Central memory CD8-positive, alpha-beta T cell (primary cell): ENCODE measurements at regions not wholly inside any gene's neighbourhood (a gene's known extent, or its start where the extent isn't known, plus 50 kb on each side); places are given as distances from the start of the nearest gene placed in this dataset.

Experiments used
- ATAC-seq: fragments of 150-1000 bp; cut with Tn5 transposase; replicated peaks from 2 replicates; pipeline ENCODE4 v1.10.0; 2022; ENCODE audit warnings: mild to moderate bottlenecking, moderate FRiP score, moderate number of reproducible peaks; ENCODE audit not compliant: poor library complexity, severe bottlenecking; ENCODE audit errors: extremely low read depth
- DNase-seq, 2 donors: peaks; one replicate each; pipeline ENCODE4 v3.0.0; 2021; ENCODE audit warnings: low spot score in 2 of 2
- H3K27ac Mint-ChIP-seq: one replicate; pipeline ENCODE4 v1.8.0; 2022; ENCODE audit warnings: low read depth, mild to moderate bottlenecking, moderate library complexity, mixed read lengths
- H3K27me3 Mint-ChIP-seq: one replicate; pipeline ENCODE4 v1.8.0; 2022; ENCODE audit warnings: mixed read lengths
- H3K36me3 Mint-ChIP-seq: one replicate; pipeline ENCODE4 v1.8.0; 2022; ENCODE audit warnings: mild to moderate bottlenecking, moderate library complexity, mixed read lengths; ENCODE audit not compliant: insufficient read depth
- H3K4me1 Mint-ChIP-seq: one replicate; pipeline ENCODE4 v1.8.0; 2022; ENCODE audit warnings: mixed read lengths
- H3K4me3 Mint-ChIP-seq: one replicate; pipeline ENCODE4 v1.8.0; 2022; ENCODE audit warnings: mild to moderate bottlenecking, moderate library complexity, mixed read lengths
- H3K9me3 Mint-ChIP-seq: one replicate; pipeline ENCODE4 v1.8.0; 2022; ENCODE audit warnings: mixed read lengths

DNA sequence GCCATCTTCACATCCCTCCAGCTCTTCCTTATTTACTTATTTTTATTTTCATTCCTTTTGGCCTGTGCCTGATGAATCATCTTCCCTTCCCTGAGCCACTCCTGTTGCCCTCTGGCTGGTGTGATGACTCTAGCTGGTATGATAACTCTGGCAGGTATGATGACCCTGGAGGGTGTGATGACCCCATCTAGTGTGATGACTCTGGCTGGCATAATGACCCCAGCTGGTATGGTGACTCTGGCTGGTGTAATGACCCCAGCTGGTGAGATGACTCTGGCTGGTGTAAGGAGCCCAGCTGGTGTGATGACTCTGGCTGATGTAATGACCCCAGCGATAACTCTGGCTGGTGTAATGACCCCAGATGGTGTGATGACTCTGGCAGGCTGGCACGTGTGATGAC is 426.8 kb downstream of the QKI start:
- H3K27ac Mint-ChIP-seq: no peak overlapping the region
- H3K4me3 Mint-ChIP-seq: no peak overlapping the region
- no peaks in the 10 kb centered on the region for H3K4me1 Mint-ChIP-seq
- DNase-seq (no peak), ATAC-seq (no peak)
- H3K27me3 Mint-ChIP-seq: peaks cover 5% of the 10 kb centered on the region
- H3K9me3 Mint-ChIP-seq: peaks cover 12% of the 10 kb centered on the region
- H3K36me3 Mint-ChIP-seq: no peaks in the 10 kb centered on the region

DNA sequence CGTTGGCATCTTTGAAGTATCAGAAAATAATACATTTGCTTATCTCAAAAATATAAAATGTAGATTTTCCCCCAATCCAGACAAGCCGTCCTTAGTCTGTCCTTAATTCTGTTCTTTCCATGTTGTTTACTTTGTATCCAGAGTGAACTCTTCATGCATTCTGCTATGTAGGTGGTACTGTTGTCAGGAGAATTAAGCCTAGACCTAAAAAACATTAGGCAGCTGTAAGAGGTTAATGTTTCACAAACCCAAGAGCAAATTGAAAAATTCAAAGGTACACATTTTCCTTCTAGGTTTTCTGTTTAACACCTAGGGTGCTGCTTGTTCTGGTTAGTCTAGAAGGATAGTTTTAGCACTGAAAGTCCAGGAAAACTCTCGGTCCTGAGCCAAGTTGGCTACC is 426.4 kb downstream of the QKI start:
- DNase-seq (no peak), ATAC-seq (no peak)
- Mint-ChIP-seq H3K27me3 (peaks cover 10% of the 10 kb centered on the region), H3K4me3 (no peak overlapping the region), H3K36me3 (no peaks in the 10 kb centered on the region), H3K9me3 (peaks cover 12% of the 10 kb centered on the region), H3K4me1 (no peaks in the 10 kb centered on the region), H3K27ac (no peak overlapping the region)

- Mint-ChIP-seq H3K9me3 (peaks cover 12% of the 10 kb centered on the region), H3K27ac (no peak overlapping the region), H3K27me3 (peaks cover 20% of the 10 kb centered on the region), H3K36me3 (no peaks in the 10 kb centered on the region), H3K4me1 (no peaks in the 10 kb centered on the region), H3K4me3 (no peak overlapping the region)
- ATAC-seq (no peak), DNase-seq (no peak)
Measured at GRCh38 chr6:163839296-163839695, 424.8 kb downstream of the QKI start.

DNA sequence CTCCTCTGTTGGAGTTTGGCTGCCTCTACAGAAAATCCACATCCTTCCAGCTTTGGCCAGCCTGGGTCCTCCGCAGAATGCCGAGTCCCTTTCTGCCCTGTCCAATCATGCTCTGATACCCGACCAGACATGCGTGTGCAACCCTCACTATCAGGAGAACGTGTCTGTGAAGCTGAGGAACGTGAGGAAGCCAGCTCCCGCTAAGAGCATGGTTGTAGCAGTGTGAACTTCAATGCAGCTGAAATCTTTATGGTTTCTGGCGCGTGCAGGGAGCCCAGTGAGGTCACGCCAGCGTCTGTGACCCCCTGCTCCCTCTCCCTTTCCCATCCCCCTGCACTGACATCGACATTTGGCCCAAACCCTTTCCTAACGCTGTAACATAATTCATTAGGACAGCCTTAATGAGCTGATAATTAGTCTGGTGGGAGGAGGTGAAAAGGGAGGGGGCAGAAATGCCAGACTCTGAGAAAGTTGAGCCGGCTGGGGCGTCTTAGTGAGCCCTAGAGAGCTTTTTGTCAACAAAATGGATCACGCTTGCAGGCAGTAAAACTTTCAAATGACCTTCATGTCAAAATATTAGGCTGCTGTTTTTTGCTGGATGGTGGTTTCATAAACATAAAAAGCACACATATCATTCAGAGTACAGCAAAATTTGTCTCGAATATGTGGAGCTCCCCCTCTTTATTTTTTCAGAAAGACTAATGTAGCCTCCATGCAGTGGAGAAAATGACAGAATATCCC is 423.3 kb downstream of the QKI start:
- no peak overlapping the region for H3K4me3 Mint-ChIP-seq
- DNase-seq: no peak
- no peak overlapping the region for H3K27ac Mint-ChIP-seq
- no peak for ATAC-seq
- H3K27me3 Mint-ChIP-seq: peaks cover 20% of the 10 kb centered on the region
- peaks cover 12% of the 10 kb centered on the region for H3K9me3 Mint-ChIP-seq
- no peaks in the 10 kb centered on the region for H3K4me1 Mint-ChIP-seq
- no peaks in the 10 kb centered on the region for H3K36me3 Mint-ChIP-seq

DNA sequence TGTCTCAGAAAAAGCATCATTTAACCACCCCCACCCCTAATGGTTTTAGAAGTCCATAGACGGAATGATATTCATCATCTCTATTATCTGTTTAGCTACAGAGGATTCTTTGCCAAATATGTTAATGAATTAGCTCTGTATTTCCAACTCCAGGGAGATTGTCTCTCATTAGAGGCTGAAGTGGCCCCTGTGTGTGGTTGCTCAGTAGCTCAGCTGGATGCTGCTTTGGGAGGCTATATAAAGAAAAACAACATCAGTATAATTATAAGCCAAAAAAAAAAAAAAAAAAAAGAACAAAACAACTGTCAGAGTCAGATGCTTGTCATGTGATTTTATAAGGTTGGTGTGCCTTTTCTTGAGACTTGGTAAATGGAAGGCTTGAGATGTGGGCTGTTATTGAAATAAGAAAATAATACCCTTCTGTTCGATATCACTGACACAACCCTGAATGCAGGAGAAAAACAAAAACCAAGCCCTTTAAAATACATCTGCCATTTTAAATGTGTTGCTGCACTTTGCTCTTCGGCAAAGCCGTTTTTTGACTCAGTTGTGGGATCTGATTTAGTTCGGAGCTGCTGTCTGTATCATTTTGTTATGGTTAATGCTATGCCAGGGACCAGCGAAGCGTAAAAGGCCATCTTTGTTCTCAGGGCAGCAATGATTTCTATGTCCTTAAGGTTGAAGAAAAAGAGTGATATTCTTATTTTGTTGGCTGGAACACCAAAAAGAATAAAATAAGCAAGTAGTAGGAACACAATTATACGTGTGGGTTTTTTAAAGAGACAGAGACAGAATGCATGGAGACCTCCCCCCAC is 422.6 kb downstream of the QKI start:
- no peaks in the 10 kb centered on the region for H3K36me3 Mint-ChIP-seq
- no peak overlapping the region for H3K4me3 Mint-ChIP-seq
- peaks cover 20% of the 10 kb centered on the region for H3K27me3 Mint-ChIP-seq
- H3K9me3 Mint-ChIP-seq: peaks cover 9% of the 10 kb centered on the region
- DNase-seq (no peak), ATAC-seq (no peak)
- no peaks in the 10 kb centered on the region for H3K4me1 Mint-ChIP-seq
- H3K27ac Mint-ChIP-seq: no peak overlapping the region

DNA sequence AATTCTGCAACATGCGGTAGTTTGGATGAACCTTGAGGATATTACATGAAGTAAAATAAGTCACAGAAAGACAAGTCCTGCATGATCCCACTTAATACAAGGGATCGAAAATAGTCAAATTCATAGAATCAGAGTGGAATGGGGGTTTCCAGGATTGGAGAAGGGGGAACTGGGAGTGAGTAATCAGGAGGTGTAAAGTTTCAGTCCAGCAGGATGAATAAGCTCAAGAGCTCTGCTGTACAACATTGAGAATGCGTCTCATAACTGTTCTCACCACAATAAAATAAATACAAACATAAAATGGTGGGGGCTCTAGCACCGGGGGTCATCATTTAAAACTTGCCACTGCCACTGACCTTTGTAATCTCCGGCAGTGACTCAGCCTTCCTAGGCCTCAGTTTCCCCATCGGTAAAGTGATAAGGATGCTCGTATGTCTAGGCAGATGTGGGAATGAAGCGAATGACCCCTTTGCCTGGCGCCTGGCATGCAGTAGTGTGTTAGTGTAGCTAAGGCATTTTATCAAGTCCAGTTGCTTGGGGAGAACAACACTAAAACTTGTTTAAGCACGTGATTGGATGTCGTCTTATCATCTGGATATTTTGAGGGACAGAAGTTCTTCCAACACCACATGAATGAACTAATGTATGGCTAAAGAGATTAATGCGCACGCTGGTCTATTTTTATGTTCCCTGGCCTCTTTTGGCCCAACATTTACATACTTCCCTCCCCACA is 421.1 kb downstream of the QKI start:
- H3K27me3 Mint-ChIP-seq: peaks cover 20% of the 10 kb centered on the region
- no peak overlapping the region for H3K27ac Mint-ChIP-seq
- H3K4me1 Mint-ChIP-seq: no peaks in the 10 kb centered on the region
- ATAC-seq (no peak), DNase-seq (no peak)
- no peaks in the 10 kb centered on the region for H3K9me3 Mint-ChIP-seq
- no peaks in the 10 kb centered on the region for H3K36me3 Mint-ChIP-seq
- no peak overlapping the region for H3K4me3 Mint-ChIP-seq

DNA sequence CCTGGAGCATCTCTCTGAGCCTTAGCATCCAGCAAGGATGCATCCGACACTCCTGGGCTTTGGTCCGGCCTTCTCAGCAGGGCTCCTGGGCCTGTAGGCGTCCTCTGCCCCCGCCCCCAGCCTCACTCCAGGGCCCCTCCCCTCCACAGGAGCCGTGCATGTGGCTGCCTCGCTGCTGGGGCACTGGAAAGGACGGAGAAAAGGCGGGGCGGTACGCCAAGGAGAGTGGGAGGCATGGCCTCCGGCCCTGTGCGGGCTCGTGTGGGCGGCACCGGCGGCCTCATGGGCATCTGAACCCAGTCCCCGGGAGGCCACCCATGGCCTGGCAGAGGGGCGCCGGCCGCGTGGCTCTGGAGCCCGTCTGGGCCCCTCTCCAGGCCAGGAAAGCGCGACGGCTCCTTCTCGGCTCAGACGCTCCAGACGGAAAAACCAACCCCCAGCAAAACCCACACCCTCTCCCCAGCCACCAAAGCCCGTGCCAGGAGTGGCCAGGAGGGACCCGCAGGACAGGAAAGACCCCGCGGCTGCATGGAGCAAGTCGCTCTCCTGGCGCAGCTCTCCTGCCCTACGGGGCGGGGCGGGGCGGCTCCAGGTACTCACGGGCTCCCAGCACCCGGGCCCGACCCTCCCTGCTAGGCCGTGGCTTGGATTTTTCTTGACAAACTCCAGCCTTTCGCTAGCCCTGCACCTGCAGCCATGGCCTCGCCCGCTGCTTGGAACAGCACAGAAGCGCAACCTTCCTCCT is 419.9 kb downstream of the QKI start:
- Mint-ChIP-seq H3K36me3 (no peaks in the 10 kb centered on the region), H3K27ac (no peak overlapping the region), H3K9me3 (no peaks in the 10 kb centered on the region), H3K4me1 (no peaks in the 10 kb centered on the region), H3K27me3 (peaks cover 20% of the 10 kb centered on the region), H3K4me3 (no peak overlapping the region)
- ATAC-seq (no peak), DNase-seq (no peak)

DNA sequence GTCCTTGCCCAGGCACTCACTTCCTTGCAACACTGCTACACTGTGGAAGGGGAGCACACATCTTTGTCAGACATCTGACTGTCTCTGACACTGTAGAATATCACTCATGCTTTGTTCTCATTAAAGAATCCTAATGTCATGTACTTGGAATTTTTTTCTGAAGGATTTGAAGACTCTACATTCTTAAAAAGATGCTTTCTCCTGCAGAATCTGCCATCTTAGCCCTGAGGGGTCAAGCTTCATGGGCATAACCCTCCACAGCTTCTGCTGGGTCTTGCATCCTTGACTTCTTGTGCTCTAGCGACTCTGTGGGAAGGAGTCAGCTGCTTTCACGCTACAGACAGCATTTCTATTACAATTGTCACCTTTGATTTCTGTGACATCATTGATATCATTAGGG is 417.2 kb downstream of the QKI start:
- no peaks in the 10 kb centered on the region for H3K36me3 Mint-ChIP-seq
- H3K4me3 Mint-ChIP-seq: no peak overlapping the region
- H3K27ac Mint-ChIP-seq: no peak overlapping the region
- no peaks in the 10 kb centered on the region for H3K4me1 Mint-ChIP-seq
- DNase-seq: no peak
- no peak for ATAC-seq
- peaks cover 29% of the 10 kb centered on the region for H3K27me3 Mint-ChIP-seq
- no peaks in the 10 kb centered on the region for H3K9me3 Mint-ChIP-seq

DNA sequence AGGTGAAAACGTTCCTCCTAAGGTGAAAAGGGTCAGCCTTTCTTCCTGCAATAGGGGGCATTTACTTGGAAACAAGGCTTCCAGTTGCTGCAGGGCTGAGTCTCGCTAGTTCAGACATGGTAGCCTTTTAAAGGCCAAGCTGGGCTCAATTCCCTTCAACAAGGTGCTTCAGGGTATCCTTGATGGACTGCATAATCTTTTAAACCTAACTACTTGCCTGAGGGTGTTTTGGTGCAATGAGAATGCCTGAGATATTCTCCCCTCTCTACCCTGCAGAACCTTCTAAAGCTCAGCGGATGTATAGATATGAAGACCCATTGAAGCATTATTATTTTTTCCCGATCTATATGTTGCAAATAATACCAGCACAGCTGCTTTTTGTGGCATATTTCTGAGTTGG is 416.1 kb downstream of the QKI start:
- no peak overlapping the region for H3K4me3 Mint-ChIP-seq
- no peaks in the 10 kb centered on the region for H3K9me3 Mint-ChIP-seq
- H3K27ac Mint-ChIP-seq: no peak overlapping the region
- no peaks in the 10 kb centered on the region for H3K4me1 Mint-ChIP-seq
- DNase-seq (no peak), ATAC-seq (no peak)
- no peaks in the 10 kb centered on the region for H3K36me3 Mint-ChIP-seq
- H3K27me3 Mint-ChIP-seq: peaks cover 27% of the 10 kb centered on the region

DNA sequence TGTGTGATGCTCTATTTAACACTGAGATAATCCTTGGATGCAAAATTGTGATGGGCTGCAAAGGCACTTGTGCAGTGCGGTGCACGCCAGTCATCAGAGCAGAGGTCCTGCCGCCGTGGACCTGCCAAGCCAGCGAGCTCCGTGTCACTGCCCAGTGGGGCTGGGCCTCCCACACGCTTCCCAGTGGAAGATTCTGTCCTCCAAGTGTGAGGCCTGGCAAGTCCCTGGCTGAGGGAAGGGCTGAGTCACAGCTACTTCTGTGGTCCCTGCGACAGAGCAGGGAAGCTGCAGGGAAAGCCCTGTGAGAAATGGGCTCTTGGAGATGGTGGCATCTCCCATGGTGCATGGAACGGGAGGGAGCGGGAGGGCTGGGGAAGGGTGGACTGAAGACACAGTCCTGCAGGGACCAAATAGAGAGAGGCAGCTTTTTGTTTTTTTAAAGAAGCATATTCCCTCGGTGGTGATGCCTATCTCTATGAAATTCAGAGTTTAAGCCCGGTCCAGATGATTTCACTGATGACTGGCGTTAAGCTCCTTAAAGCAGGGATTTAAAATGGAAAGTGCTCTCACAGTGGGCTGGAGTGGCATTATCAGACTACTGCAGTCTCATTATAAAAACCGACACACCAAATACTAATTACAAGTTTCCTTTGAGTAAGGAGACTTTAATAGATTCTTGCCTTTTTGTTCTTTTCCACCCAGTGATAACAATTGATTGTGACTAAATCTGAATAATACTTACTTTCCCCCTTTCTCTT is 413.7 kb downstream of the QKI start:
- Mint-ChIP-seq H3K27ac (no peak overlapping the region), H3K4me3 (no peak overlapping the region), H3K27me3 (peaks cover 19% of the 10 kb centered on the region), H3K9me3 (no peaks in the 10 kb centered on the region), H3K36me3 (no peaks in the 10 kb centered on the region), H3K4me1 (no peaks in the 10 kb centered on the region)
- DNase-seq (no peak), ATAC-seq (no peak)

GRCh38 chr6:163827143-163827542 is 412.6 kb downstream of the QKI start:
- Mint-ChIP-seq H3K9me3 (no peaks in the 10 kb centered on the region), H3K36me3 (no peaks in the 10 kb centered on the region), H3K4me1 (no peaks in the 10 kb centered on the region), H3K27me3 (peaks cover 19% of the 10 kb centered on the region), H3K27ac (no peak overlapping the region), H3K4me3 (no peak overlapping the region)
- ATAC-seq (no peak), DNase-seq (no peak)

DNA sequence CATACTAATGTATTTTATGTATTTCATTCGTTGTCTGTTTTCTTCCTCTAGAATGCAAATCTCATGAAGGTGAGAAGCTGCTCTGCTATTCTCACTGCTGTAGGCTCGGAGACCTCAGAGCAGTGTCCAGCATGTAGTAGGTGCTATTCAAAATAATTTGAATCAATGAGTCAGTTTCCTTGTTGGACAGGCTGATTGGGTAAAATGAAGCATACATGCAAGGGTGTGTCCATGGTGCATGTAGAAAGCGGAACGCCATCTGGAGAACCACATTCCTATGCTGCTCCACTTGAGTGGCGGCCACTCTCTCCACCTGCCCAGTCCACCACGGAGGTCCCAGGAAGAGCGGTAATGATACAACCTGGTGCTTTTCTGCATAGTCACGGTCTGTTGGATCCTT is 412.1 kb downstream of the QKI start:
- Mint-ChIP-seq H3K4me1 (no peaks in the 10 kb centered on the region), H3K9me3 (no peaks in the 10 kb centered on the region), H3K27me3 (peaks cover 19% of the 10 kb centered on the region), H3K4me3 (no peak overlapping the region), H3K27ac (no peak overlapping the region), H3K36me3 (no peaks in the 10 kb centered on the region)
- ATAC-seq: no peak
- DNase-seq: no peak
